AG04449 (cell line): ENCODE measurements at regions not wholly inside any gene's neighbourhood (a gene's known extent, or its start where the extent isn't known, plus 50 kb on each side); places are given as distances from the start of the nearest gene placed in this dataset.
"Not testable (repeated sequence)": the region's sequence is repeated elsewhere in the genome, so short reads cannot be mapped to it uniquely, and the experiment has no call there.

Experiments used
- CTCF ChIA-PET: fragments of 350-600 bp; formaldehyde crosslinking; extraction: SDS; loops from one replicate; lab custom pipeline; 2021; ENCODE audit warnings: antibody characterized with exemption; lab: Yijun Ruan, JAX
- POLR2A ChIA-PET: fragments of 400-600, 350-600 bp; formaldehyde crosslinking; extraction: SDS; loops from one replicate; lab custom pipeline; 2020; ENCODE audit warnings: antibody characterized with exemption, inconsistent platforms; lab: Yijun Ruan, JAX
- DNase-seq: peaks from one replicate; pipeline ENCODE4 v3.0.0-alpha.2; 2010; ENCODE audit warnings: low read depth, low spot score
- H3K4me3 ChIP-seq: 2 replicates; pipeline ENCODE4 v1.5.1; 2011; ENCODE audit warnings: low read depth, mild to moderate bottlenecking, control low read depth, low read length
- CTCF ChIP-seq: IDR thresholded peaks from one replicate; pipeline ENCODE4 v1.5.1; 2011; ENCODE audit warnings: mild to moderate bottlenecking, moderate library complexity, low read length, control low read depth, inconsistent platforms; ENCODE audit not compliant: insufficient read depth; ENCODE audit errors: missing control alignments

- no peak for DNase-seq
These were observed 551.0 kb downstream of the KIF4B start for GRCh38 chr5:155564541-155564940.

GRCh38 chr5:155575861-155576260 is 562.3 kb downstream of the KIF4B start:
- no peak for DNase-seq
- POLR2A ChIA-PET: no interaction called here
- no peak for TF ChIP-seq CTCF
- CTCF ChIA-PET: no interaction called here
- H3K4me3 ChIP-seq: no peak overlapping the region

More at GRCh38 chr5:155564541-155564940, 551.0 kb downstream of the KIF4B start:
- TF ChIP-seq CTCF: no peak
- ChIA-PET POLR2A (no interaction called here), CTCF (no interaction called here)
- no peak overlapping the region for H3K4me3 ChIP-seq

- POLR2A ChIA-PET, CTCF ChIA-PET, DNase-seq, H3K4me3 ChIP-seq: not testable (repeated sequence)
These were observed 573.3 kb downstream of the KIF4B start for GRCh38 chr5:155586808-155587207.

- H3K4me3 ChIP-seq: no peak overlapping the region
- POLR2A ChIA-PET: no interaction called here
- no peak for TF ChIP-seq CTCF
- CTCF ChIA-PET: no interaction called here
- DNase-seq: no peak
These were observed 573.9 kb downstream of the KIF4B start for GRCh38 chr5:155587458-155587857.

GRCh38 chr5:155591273-155591672 is 577.7 kb downstream of the KIF4B start:
- no peak overlapping the region for H3K4me3 ChIP-seq
- TF ChIP-seq CTCF: no peak
- DNase-seq: no peak
- CTCF ChIA-PET: no interaction called here
- POLR2A ChIA-PET: no interaction called here

GRCh38 chr5:155594270-155594669 is 580.7 kb downstream of the KIF4B start:
- ChIA-PET CTCF (no interaction called here), POLR2A (no interaction called here)
- TF ChIP-seq CTCF: no peak
- DNase-seq: no peak
- no peak overlapping the region for H3K4me3 ChIP-seq

GRCh38 chr5:155595791-155596190 is 582.2 kb downstream of the KIF4B start:
- no peak for TF ChIP-seq CTCF
- CTCF ChIA-PET: no interaction called here

More at GRCh38 chr5:155595791-155596190, 582.2 kb downstream of the KIF4B start:
- POLR2A ChIA-PET: no interaction called here
- H3K4me3 ChIP-seq: no peak overlapping the region
- no peak for DNase-seq
